ENCODE measurements at regions not wholly inside any gene's neighbourhood (a gene's known extent, or its start where the extent isn't known, plus 50 kb on each side); places are given as distances from the start of the nearest gene placed in this dataset.

GRCh38 chr9:100880284-100880683, 148.2 kb upstream of the PLPPR1 start:
- TF ChIP-seq, protein P1, sequence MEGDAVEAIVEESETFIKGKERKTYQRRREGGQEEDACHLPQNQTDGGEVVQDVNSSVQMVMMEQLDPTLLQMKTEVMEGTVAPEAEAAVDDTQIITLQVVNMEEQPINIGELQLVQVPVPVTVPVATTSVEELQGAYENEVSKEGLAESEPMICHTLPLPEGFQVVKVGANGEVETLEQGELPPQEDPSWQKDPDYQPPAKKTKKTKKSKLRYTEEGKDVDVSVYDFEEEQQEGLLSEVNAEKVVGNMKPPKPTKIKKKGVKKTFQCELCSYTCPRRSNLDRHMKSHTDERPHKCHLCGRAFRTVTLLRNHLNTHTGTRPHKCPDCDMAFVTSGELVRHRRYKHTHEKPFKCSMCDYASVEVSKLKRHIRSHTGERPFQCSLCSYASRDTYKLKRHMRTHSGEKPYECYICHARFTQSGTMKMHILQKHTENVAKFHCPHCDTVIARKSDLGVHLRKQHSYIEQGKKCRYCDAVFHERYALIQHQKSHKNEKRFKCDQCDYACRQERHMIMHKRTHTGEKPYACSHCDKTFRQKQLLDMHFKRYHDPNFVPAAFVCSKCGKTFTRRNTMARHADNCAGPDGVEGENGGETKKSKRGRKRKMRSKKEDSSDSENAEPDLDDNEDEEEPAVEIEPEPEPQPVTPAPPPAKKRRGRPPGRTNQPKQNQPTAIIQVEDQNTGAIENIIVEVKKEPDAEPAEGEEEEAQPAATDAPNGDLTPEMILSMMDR (IDR thresholded peaks at IDR 0.05) = no peak
- TF ChIP-seq POLR2AphosphoS5 (IDR thresholded peaks at IDR 0.05) = no peak
- TF ChIP-seq POLR2A (IDR thresholded peaks at IDR 0.05) = no peak

Measured in gastroesophageal sphincter (tissue), 3 donors.